ACC112 (cell line): ENCODE measurements at regions not wholly inside any gene's neighbourhood (a gene's known extent, or its start where the extent isn't known, plus 50 kb on each side); places are given as distances from the start of the nearest gene placed in this dataset.
"Not testable (repeated sequence)": the region's sequence is repeated elsewhere in the genome, so short reads cannot be mapped to it uniquely, and the experiment has no call there.

ENCODE experiments used
- H2AFZ ChIP-seq: fragments of 200-600 bp; sonication (generic); one replicate; pipeline ENCODE4 v1.6.0; 2017; ENCODE audit warnings: antibody characterized with exemption, low read length; ENCODE audit not compliant: unreplicated experiment
- H3K27ac ChIP-seq: fragments of 200-600 bp; sonication (generic); 2 replicates; pipeline ENCODE4 v1.5.1; 2014; ENCODE audit warnings: low read depth, mild to moderate bottlenecking, antibody characterized with exemption, low read length, moderate library complexity
- H3K27me3 ChIP-seq: fragments of 200-600 bp; sonication (generic); 2 replicates; pipeline ENCODE4 v1.6.1; 2014; ENCODE audit warnings: mild to moderate bottlenecking, antibody characterized with exemption, low read length, moderate library complexity, mixed read lengths; ENCODE audit not compliant: insufficient read depth
- H3K36me3 ChIP-seq: fragments of 200-600 bp; sonication (generic); 2 replicates; pipeline ENCODE4 v1.6.1; 2016; ENCODE audit warnings: mild to moderate bottlenecking, antibody characterized with exemption, low read length, moderate library complexity, mixed read lengths; ENCODE audit not compliant: insufficient read depth
- H3K4me1 ChIP-seq: fragments of 200-600 bp; sonication (generic); one replicate; pipeline ENCODE4 v1.6.1; 2016; ENCODE audit warnings: low read length, mixed read lengths; ENCODE audit not compliant: insufficient read depth, unreplicated experiment, control insufficient read depth
- H3K4me3 ChIP-seq: fragments of 200-600 bp; sonication (generic); 2 replicates; pipeline ENCODE4 v1.5.1; 2014; ENCODE audit warnings: mild to moderate bottlenecking, low read depth, low read length
- H3K79me2 ChIP-seq: fragments of 200-600 bp; sonication (generic); one replicate; pipeline ENCODE4 v1.6.0; 2016; ENCODE audit warnings: low read length; ENCODE audit not compliant: control insufficient read depth, unreplicated experiment, insufficient read depth

DNA sequence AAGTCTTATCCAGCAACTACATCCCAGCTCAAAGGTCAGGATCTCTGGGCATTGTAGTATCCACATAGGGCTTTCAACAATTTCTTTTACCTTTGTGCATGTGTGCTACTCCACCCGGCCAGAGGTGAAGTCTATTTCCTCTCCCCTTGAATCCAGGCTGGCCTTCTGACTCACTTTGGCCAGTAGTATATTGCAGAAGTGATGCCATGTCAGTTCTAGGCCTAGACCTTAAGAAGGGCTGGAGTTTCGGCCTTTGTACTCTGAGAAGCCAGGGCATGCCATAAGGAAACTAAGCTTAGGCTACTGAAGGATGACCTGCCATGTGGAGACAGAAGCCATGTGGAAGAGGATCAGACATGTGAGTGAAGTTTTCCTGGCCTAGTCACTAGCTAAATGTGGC lies 191.2 kb upstream of the ATP6AP2 start:
- no peaks in the 10 kb centered on the region for H3K27me3 ChIP-seq
- no peaks in the 10 kb centered on the region for H3K4me1 ChIP-seq
- H3K79me2 ChIP-seq, result no peaks in the 10 kb centered on the region
- no peaks in the 10 kb centered on the region for H3K36me3 ChIP-seq
- H2AFZ ChIP-seq, result no peak overlapping the region
- H3K27ac ChIP-seq, result no peak overlapping the region
- H3K4me3 ChIP-seq, result no peak overlapping the region

DNA sequence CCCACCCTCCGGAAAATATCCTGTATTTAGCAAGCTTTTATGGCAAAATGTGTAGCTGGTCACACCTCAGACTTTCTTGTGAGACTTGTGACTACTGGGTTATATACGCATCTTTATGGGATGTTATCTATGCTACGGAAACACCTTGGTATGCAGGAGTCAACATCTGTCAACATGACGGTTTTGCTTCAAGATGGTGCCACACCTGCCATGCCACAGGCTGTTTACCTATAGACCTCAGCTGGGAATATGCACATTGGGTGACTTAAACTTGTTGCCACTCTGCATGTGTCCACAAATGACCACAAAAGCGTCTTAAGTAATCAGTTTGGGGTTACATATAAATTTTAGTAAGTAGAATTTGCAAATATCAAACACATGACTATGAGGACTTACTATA lies 192.3 kb upstream of the ATP6AP2 start:
- H3K36me3 ChIP-seq, result no peaks in the 10 kb centered on the region
- H3K4me1 ChIP-seq, result no peaks in the 10 kb centered on the region
- no peak overlapping the region for H3K4me3 ChIP-seq
- H3K27me3 ChIP-seq, result no peaks in the 10 kb centered on the region
- no peak overlapping the region for H3K27ac ChIP-seq
- H2AFZ ChIP-seq, result no peak overlapping the region
- no peaks in the 10 kb centered on the region for H3K79me2 ChIP-seq

DNA sequence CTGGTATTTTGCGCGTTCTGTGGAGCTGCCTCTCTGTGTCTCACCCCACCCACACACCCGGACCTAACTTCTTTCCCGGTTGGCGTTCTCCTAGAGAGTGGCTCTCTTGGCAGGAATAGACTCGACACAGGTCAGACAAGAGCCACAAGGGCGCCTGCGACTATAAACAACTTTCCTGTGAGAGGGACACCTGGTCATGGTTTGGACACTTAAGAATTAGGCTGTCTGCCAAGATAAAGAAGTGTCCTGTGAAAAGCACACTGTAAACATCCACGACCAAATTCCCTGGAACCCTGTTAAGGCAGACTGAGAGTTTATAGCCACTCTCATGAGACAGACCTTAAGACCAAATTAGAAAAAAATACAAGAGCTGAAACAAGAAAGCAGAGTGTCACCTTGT lies 192.9 kb upstream of the ATP6AP2 start:
- not testable (repeated sequence) for H3K4me1 ChIP-seq, H3K79me2 ChIP-seq, H3K27ac ChIP-seq, H3K36me3 ChIP-seq, H3K27me3 ChIP-seq, H2AFZ ChIP-seq, H3K4me3 ChIP-seq

DNA sequence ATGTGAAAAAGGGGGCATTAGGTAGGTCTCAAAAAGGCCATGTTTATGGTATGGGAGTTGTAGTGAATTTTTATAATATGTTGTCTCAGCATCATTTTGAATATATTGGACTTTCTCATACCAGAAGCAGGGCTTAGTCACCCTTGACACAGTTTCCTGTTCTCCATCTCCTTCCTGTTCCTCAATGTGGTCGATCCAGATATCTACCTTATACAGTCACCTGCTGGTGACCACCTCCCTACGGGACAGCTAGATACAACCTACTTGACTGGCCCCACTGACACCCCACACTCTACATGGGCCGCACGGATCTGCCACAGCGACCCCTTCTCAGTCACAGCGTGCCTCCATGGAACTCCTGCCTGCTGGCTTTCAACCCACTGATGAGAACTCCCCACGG lies 193.5 kb upstream of the ATP6AP2 start:
- H3K27ac ChIP-seq, H3K27me3 ChIP-seq, H3K79me2 ChIP-seq, H3K36me3 ChIP-seq, H3K4me1 ChIP-seq, H2AFZ ChIP-seq, H3K4me3 ChIP-seq: not testable (repeated sequence)

DNA sequence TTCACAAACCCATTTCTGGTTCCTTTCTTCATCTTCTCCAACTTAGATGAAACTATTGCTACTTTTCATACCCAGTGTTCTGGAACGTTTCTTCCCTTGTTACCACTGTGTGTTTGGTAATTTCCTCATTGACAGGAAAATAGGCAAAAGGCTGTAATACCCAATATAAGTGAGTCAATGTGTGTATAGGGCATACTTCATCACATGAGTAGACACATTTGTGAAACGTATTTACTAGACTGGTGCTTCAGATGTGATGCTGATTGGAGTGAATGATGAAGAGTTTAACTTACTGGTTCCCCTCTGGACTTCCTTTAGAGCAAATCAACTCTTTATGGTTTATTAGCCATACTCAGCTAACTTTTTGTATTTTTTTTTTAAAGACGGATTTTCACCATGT lies 195.1 kb upstream of the ATP6AP2 start:
- no peak overlapping the region for H3K4me3 ChIP-seq
- no peak overlapping the region for H3K27ac ChIP-seq
- H3K79me2 ChIP-seq, result no peaks in the 10 kb centered on the region
- H3K4me1 ChIP-seq, result no peaks in the 10 kb centered on the region
- H2AFZ ChIP-seq, result no peak overlapping the region
- H3K27me3 ChIP-seq, result no peaks in the 10 kb centered on the region
- H3K36me3 ChIP-seq, result no peaks in the 10 kb centered on the region

DNA sequence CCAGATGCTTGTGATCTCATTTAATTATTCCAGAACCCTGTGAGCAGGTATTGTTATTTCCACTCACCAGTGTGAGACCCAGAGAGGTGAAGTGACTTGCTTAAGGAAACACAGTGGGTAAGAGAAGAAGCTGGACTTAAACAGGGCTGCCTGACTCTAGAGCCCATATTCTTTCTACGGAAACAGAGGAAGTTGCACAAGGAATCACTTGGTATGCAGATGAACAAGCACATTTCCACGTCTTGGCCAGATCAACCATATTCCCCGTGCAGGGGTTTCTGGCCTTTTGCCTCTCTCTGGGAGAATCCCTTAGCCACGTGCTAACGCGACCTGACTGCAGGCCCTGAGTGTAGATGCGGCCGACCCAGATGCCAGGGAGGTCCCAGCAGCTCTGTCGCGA lies 195.5 kb upstream of the ATP6AP2 start:
- no peaks in the 10 kb centered on the region for H3K36me3 ChIP-seq
- H3K27ac ChIP-seq, result no peak overlapping the region
- H3K4me1 ChIP-seq, result no peaks in the 10 kb centered on the region
- no peak overlapping the region for H3K4me3 ChIP-seq
- H3K27me3 ChIP-seq, result no peaks in the 10 kb centered on the region
- no peaks in the 10 kb centered on the region for H3K79me2 ChIP-seq
- H2AFZ ChIP-seq, result no peak overlapping the region

DNA sequence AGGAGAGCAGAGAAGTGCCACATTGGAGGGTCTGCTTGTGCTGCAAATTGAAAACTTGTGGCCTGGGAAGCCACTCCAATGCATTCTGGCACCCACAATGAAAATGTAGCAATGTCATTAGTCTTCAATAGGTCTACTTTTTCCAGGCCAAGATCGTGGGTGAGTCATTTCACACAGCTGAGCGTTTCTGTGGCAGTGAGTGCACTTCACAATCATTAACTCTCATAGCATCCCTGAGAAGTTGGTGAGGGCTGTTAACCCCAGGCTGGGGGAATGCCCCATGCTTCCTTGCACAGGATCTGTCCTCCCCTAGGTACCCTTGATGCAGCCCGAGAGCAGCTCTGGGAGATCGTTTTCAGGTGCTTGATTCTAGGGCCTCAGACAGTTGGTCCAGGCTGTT lies 196.8 kb upstream of the ATP6AP2 start:
- Histone ChIP-seq H3K4me1 (no peaks in the 10 kb centered on the region), H3K27ac (no peak overlapping the region), H3K79me2 (no peaks in the 10 kb centered on the region), H2AFZ (no peak overlapping the region), H3K27me3 (no peaks in the 10 kb centered on the region), H3K36me3 (no peaks in the 10 kb centered on the region), H3K4me3 (no peak overlapping the region)

DNA sequence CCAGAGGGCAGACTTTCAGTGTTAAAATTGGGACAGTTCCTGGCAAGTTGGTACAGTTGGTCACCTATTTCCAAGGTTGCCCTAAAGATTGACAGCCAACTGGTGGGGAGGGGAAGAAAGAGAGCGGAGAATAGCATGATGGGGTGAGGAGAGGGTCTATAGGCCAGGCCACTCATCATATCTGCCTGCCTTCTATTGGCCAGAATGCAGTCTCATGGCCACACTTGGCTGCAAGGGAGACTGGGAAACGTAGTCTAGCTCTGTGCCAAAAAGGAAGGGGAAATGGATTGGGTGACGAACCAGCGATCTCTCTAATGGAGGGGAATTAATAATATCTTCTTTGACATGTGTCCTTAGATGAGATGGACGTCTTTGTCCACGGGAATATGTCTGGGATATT lies 197.4 kb upstream of the ATP6AP2 start:
- no peaks in the 10 kb centered on the region for H3K4me1 ChIP-seq
- no peaks in the 10 kb centered on the region for H3K36me3 ChIP-seq
- no peak overlapping the region for H3K27ac ChIP-seq
- no peaks in the 10 kb centered on the region for H3K79me2 ChIP-seq
- no peak overlapping the region for H2AFZ ChIP-seq
- no peak overlapping the region for H3K4me3 ChIP-seq
- H3K27me3 ChIP-seq, result no peaks in the 10 kb centered on the region

DNA sequence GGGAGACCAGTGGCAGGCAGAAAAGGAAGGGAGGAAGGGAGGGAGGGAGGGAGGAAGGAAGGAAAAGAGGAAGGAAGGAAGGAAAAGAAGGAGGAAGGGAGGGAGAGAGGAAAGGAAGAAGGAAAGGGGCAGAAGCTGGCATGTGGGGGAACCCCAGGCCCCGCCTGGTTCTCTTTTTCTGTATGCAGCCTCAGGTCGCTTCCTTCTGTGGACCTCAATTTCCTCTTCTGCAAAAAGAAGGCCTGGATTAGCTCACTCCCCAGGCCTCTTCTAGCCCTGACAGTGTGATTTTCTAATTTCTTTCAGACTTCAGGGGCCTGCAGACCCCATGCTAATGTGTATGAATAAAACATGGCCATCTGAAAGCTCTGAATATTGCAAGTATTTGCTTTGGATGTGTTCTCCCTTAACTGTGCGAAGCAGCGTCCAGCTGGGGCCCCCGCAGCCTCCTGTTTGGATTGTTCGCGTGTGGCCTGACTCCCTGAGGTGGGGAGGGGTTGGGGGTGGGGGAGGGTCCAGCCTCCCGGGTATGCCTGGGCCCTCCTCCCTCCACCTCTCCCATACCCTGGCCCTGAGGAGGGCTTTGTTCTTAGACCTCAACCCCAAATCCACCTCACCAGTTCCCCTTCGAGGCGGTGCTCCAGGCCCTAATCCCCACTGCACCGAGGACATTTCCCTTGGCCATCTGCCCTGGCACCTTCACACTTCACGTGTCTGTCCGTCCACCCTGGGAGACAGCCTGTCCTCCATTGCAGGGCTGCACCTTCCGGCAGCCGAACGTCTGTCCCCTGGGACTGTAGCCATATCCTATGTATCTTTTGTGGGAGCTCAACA lies 199.9 kb upstream of the ATP6AP2 start:
- Histone ChIP-seq H3K27ac (no peak overlapping the region), H3K4me3 (no peak overlapping the region), H3K27me3 (no peaks in the 10 kb centered on the region), H3K4me1 (no peaks in the 10 kb centered on the region), H2AFZ (no peak overlapping the region), H3K36me3 (no peaks in the 10 kb centered on the region), H3K79me2 (no peaks in the 10 kb centered on the region)

DNA sequence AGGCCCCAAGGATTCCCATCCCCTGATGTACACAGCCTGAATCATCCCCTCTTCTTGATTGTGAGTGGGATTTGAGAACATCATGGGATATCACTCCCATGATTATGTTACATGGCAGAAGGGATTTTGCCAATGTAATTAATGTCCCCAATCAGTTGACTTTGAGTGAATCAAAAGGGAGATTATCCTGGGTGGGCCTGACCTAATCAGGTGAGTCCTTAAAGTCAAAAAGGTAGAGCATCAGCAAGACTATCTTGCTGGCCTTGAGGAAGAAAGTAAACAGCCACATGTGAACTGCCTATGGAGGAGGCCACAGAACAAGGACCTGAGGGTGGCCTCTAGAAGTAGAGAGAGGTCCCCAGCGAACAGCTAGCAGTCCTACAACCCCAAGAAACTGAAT lies 203.1 kb upstream of the ATP6AP2 start:
- Histone ChIP-seq H3K36me3 (no peaks in the 10 kb centered on the region), H2AFZ (no peak overlapping the region), H3K4me1 (no peaks in the 10 kb centered on the region), H3K27me3 (no peaks in the 10 kb centered on the region), H3K4me3 (no peak overlapping the region), H3K79me2 (no peaks in the 10 kb centered on the region), H3K27ac (no peak overlapping the region)

DNA sequence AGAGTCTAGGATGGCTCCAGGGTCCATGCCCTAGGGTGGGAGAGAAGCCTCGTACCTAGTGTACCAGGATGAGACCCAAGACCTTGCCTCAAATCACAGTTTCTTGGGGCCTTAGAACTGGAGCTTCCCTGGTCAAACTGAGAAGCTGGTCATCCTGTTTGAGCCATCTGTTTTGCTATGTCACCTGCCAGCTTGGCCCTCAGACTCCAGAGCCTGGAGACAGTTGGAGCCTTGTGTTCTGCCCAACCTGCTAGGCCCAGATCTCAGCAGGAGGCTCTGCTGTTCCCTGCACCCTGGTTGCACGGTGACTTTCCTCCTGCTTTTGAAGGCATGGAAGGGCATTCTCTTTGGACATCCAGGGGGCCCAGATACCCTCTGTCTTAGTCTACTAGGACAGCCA lies 206.3 kb upstream of the ATP6AP2 start:
- Histone ChIP-seq H3K27me3 (no peaks in the 10 kb centered on the region), H3K36me3 (no peaks in the 10 kb centered on the region), H3K79me2 (no peaks in the 10 kb centered on the region), H3K4me3 (no peak overlapping the region), H3K27ac (no peak overlapping the region), H2AFZ (no peak overlapping the region), H3K4me1 (no peaks in the 10 kb centered on the region)
